IPS-20b (cell line): ENCODE measurements at regions not wholly inside any gene's neighbourhood (a gene's known extent, or its start where the extent isn't known, plus 50 kb on each side); places are given as distances from the start of the nearest gene placed in this dataset.

Experiments
- H3K27ac ChIP-seq: one replicate; pipeline ENCODE4 v1.5.1; 2013; ENCODE audit warnings: low read length
- H3K27me3 ChIP-seq: 2 replicates; pipeline ENCODE4 v1.6.1; 2013; ENCODE audit warnings: mild to moderate bottlenecking, low read length, inconsistent platforms; ENCODE audit not compliant: insufficient read depth
- H3K36me3 ChIP-seq: 2 replicates; pipeline ENCODE4 v1.6.1; 2013; ENCODE audit warnings: low read depth, mild to moderate bottlenecking, inconsistent platforms, low read length, moderate library complexity; ENCODE audit not compliant: insufficient read depth
- H3K4me1 ChIP-seq: 2 replicates; pipeline ENCODE4 v1.6.1; 2013; ENCODE audit warnings: mild to moderate bottlenecking, control low read depth, inconsistent platforms, low read length, moderate library complexity; ENCODE audit not compliant: insufficient read depth
- H3K4me3 ChIP-seq: 2 replicates; pipeline ENCODE4 v1.5.1; 2013; ENCODE audit warnings: mild to moderate bottlenecking, low read length, inconsistent platforms
- H3K9ac ChIP-seq: 2 replicates; pipeline ENCODE4 v1.6.1; 2013; ENCODE audit warnings: low read depth, mild to moderate bottlenecking, inconsistent platforms, low read length, moderate library complexity
- H3K9me3 ChIP-seq: 2 replicates; pipeline ENCODE4 v1.6.1; 2013; ENCODE audit warnings: mild to moderate bottlenecking, low read depth, low read length, inconsistent platforms; ENCODE audit not compliant: insufficient read depth

- H3K4me3 ChIP-seq: no peak overlapping the region
- no peaks in the 10 kb centered on the region; the same call in 1 of the 2 replicates for H3K27me3 ChIP-seq
- H3K9ac ChIP-seq: no peak overlapping the region
- no peaks in the 10 kb centered on the region for H3K9me3 ChIP-seq
- H3K27ac ChIP-seq: no peak overlapping the region
- H3K4me1 ChIP-seq: 0 out of 2 replicates have a peak, but pooled peaks cover 10% of the 10 kb centered on the region
- H3K36me3 ChIP-seq: no peaks in the 10 kb centered on the region
These were observed 121.5 kb upstream of the PRSS58 start for GRCh38 chr7:142379201-142379885.

DNA sequence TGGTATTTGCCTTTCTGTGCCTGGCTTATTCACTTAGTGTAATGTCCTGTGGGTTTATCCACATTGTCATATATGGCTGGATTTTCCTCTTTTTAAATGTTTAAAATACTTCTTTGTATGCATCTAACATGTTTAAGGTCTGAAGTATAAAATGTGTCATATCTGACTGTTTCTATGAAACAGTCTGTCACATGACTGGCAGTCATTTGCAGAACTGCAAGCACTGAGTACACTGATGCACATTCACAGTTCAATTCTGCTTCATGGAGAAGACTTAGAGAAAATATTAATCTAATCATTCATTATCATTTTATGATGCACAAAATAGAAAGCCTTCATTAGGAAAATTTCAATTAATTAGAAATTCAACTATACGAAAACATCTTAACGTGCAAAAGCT, 119.7 kb upstream of the PRSS58 start:
- H3K9me3 ChIP-seq: no peaks in the 10 kb centered on the region
- 0 out of 2 replicates have a peak, but pooled peaks cover 10% of the 10 kb centered on the region for H3K4me1 ChIP-seq
- H3K4me3 ChIP-seq: no peak overlapping the region
- H3K36me3 ChIP-seq: no peaks in the 10 kb centered on the region
- no peaks in the 10 kb centered on the region; the same call in 1 of the 2 replicates for H3K27me3 ChIP-seq
- no peak overlapping the region for H3K27ac ChIP-seq
- H3K9ac ChIP-seq: no peak overlapping the region

- Histone ChIP-seq H3K9ac (no peak overlapping the region), H3K4me1 (0 out of 2 replicates have a peak, but pooled peaks cover 10% of the 10 kb centered on the region), H3K9me3 (no peaks in the 10 kb centered on the region), H3K27ac (no peak overlapping the region), H3K36me3 (no peaks in the 10 kb centered on the region), H3K27me3 (no peaks in the 10 kb centered on the region), H3K4me3 (no peak overlapping the region)
These were observed 118.6 kb upstream of the PRSS58 start for GRCh38 chr7:142376356-142376997.

DNA sequence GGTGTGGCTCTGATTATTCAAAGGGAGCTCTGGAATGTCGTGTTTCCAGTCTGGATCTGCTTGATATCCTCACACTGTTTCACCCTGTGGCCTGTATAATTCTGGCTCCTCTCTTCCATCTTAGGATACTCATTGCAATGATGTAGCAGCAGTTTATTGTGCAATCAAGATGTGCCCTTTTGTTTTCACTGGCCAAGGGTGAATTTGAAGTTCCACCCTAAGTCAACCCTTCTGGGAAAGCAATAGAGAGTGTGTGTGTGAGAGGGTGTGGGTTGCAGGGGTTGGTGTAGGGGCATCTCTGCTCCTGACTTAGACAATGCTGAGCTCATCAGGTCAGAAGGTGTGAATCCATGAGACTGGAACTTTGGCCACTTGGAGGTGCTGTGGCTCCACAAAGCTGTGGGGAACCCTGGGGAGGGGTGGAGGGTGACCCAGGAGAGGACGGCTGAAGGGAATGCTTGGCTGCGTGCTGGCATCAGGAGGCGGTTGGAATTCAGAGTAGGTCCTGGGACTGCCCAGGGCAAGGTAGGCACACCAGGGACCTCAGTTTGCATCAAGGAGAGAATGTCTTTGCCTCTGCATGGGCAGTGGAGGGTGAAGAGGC, 118.0 kb upstream of the PRSS58 start:
- no peaks in the 10 kb centered on the region for H3K36me3 ChIP-seq
- no peak overlapping the region for H3K9ac ChIP-seq
- no peak overlapping the region for H3K27ac ChIP-seq
- no peaks in the 10 kb centered on the region for H3K27me3 ChIP-seq
- H3K9me3 ChIP-seq: no peaks in the 10 kb centered on the region
- 0 out of 2 replicates have a peak, but pooled peaks cover 10% of the 10 kb centered on the region for H3K4me1 ChIP-seq
- H3K4me3 ChIP-seq: no peak overlapping the region

- 0 out of 2 replicates have a peak, but pooled peaks cover 5% of the 10 kb centered on the region for H3K4me1 ChIP-seq
- H3K27me3 ChIP-seq: no peaks in the 10 kb centered on the region
- peaks cover 11% of the 10 kb centered on the region; the same call in 1 of the 2 replicates for H3K9me3 ChIP-seq
- H3K9ac ChIP-seq: no peak overlapping the region
- H3K4me3 ChIP-seq: no peak overlapping the region
- no peak overlapping the region for H3K27ac ChIP-seq
- no peaks in the 10 kb centered on the region for H3K36me3 ChIP-seq
These were observed 114.9 kb upstream of the PRSS58 start for GRCh38 chr7:142372727-142373126.

- H3K27me3 ChIP-seq: no peaks in the 10 kb centered on the region
- H3K27ac ChIP-seq: no peak overlapping the region
- H3K36me3 ChIP-seq: no peaks in the 10 kb centered on the region
- H3K9me3 ChIP-seq: peaks cover 17% of the 10 kb centered on the region; the same call in 1 of the 2 replicates
- no peak overlapping the region for H3K4me3 ChIP-seq
- H3K9ac ChIP-seq: no peak overlapping the region
- H3K4me1 ChIP-seq: peaks cover 6% of the 10 kb centered on the region; the same call in 1 of the 2 replicates
These were observed 113.9 kb upstream of the PRSS58 start for GRCh38 chr7:142371586-142372377.

GRCh38 chr7:142365410-142365842, 107.6 kb upstream of the PRSS58 start:
- Histone ChIP-seq H3K9me3 (peaks cover 17% of the 10 kb centered on the region; the same call in 1 of the 2 replicates), H3K4me3 (peak overlapping the region; percentile 34), H3K27me3 (0 out of 2 replicates have a peak, but pooled peaks cover 6% of the 10 kb centered on the region), H3K27ac (peak overlapping the region; percentile 46), H3K4me1 (peaks cover 28% of the 10 kb centered on the region), H3K36me3 (no peaks in the 10 kb centered on the region), H3K9ac (no peak overlapping the region)

GRCh38 chr7:142364551-142364950, 106.7 kb upstream of the PRSS58 start:
- Histone ChIP-seq H3K4me1 (peaks cover 37% of the 10 kb centered on the region), H3K9me3 (peaks cover 17% of the 10 kb centered on the region; the same call in 1 of the 2 replicates), H3K27ac (no peak overlapping the region), H3K36me3 (no peaks in the 10 kb centered on the region), H3K4me3 (peak overlapping the region; percentile 34; the same call in 1 of the 2 replicates), H3K27me3 (0 out of 2 replicates have a peak, but pooled peaks cover 6% of the 10 kb centered on the region), H3K9ac (no peak overlapping the region)

GRCh38 chr7:142362349-142362748, 104.5 kb upstream of the PRSS58 start:
- H3K27me3 ChIP-seq: 0 out of 2 replicates have a peak, but pooled peaks cover 6% of the 10 kb centered on the region

DNA sequence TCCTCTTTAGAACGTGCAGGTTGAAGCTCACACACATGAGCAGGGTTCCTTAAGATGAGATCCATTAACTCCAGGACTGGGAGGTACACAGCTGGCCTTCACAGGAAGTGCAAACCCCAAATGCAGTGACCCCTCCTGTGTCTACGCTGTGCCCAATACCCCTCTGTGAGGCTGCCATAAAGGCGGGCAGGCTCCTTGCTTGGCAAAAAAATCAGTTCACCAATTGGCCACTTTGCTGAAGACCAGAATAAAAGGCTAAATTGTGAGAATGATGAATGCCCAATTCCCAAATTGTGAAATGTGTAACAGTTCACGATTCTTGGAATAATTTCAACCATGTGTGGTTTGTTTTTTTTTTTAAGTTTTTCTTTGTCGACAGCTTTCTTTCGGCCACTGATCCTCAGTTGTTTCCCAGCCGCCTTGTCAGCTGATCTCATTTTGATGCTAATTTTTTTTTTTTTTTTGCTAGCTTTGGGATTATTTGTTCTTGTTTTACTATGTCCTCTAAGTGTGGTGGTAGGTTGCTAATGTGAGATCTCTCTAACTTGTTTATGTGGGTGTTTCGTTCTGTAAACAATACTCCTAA, 101.9 kb upstream of the PRSS58 start:
- Histone ChIP-seq H3K4me1 (peaks cover 30% of the 10 kb centered on the region), H3K27me3 (0 out of 2 replicates have a peak, but pooled peaks cover 6% of the 10 kb centered on the region), H3K4me3 (no peak overlapping the region), H3K27ac (no peak overlapping the region), H3K9me3 (no peaks in the 10 kb centered on the region; the same call in 1 of the 2 replicates), H3K9ac (no peak overlapping the region), H3K36me3 (no peaks in the 10 kb centered on the region)

More at GRCh38 chr7:142362349-142362748, 104.5 kb upstream of the PRSS58 start:
- H3K4me1 ChIP-seq: peaks cover 47% of the 10 kb centered on the region
- H3K27ac ChIP-seq: no peak overlapping the region
- H3K9ac ChIP-seq: no peak overlapping the region
- no peak overlapping the region for H3K4me3 ChIP-seq
- no peaks in the 10 kb centered on the region for H3K36me3 ChIP-seq
- H3K9me3 ChIP-seq: peaks cover 2% of the 10 kb centered on the region; the same call in 1 of the 2 replicates
